HG02938 (cell line): ENCODE measurements at regions not wholly inside any gene's neighbourhood (a gene's known extent, or its start where the extent isn't known, plus 50 kb on each side); places are given as distances from the start of the nearest gene placed in this dataset.

Experiments used
- ATAC-seq: cut with Tn5 transposase; IDR thresholded peaks from one replicate; pipeline ENCODE4 v1.9.1; 2021; ENCODE audit warnings: mild to moderate bottlenecking, moderate library complexity; ENCODE audit not compliant: unreplicated experiment

DNA sequence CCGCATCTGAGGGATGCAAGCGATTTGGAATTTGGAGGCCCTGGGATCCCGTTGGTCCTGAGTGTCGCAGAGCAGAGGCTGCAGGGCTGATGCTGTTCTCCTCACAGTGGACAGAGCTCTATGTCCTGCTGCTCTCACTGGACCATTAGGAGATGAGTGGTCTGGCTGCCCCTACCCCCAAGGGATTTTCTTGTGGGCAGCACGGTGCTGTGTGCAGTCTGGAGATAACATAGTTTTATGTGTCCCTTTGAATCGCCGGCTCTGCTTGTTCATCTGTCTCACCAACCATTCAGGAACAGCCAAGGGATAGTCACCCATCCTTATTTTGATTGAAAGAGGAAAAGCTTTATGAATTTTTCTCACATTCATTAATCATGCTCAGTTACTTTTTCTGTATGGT is 49.9 kb downstream of the CHRM3 start:
- ATAC-seq = no peak

DNA sequence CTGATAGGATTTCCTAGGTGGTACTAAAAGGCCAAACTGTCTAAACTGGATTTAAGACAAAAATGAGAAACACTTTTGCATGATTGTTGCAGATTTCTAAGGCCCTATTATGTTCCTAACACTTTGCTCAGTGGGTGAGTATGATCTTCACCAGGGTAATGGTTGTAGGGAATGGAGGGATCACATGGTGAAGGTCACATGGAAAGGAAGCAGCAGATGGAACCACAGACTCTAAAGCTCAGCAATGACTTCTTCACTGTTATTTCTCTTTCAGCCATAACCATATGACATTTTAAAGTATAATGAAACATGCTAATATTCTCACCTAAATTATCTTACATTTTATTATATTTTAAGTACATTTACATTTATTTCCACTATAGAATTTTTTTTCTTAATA is 51.5 kb downstream of the CHRM3 start:
- no peak for ATAC-seq

DNA sequence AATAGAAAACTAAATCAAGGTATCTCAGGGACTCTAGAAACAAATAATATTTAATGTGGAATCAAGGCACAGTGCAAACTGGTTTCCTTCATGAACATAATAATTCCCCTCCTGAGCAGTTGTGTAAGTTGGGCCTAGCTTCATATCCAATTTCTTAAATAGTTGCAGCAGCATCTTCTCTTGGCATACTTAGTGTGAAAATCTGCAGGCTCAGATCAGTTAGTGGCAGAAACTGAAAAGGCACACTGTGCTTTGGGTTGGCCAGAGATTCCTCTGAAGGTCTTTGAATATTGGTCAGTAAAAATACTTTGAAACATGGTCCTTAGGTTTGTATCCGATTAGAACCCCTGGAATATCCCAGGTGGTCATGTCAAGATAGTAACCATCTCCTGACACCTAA is 52.5 kb downstream of the CHRM3 start:
- ATAC-seq = no peak

DNA sequence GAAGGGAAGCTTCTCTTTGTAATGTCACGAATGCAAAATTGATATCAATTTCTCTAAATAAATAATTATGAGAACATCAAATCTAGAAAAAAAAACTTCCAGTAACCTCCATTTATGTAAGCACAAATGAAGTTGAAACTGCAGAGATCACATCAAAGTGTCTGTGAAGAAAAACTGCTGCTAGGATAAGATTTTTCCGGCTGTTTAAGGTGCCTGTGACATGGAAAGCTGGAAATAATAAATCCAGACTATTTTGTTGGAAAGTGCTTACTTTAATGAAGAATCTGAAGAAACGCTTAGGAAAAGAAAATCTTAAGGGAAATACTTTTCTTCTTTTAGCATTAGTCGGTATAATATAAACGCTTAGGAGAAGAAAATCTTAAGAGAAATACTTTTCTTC is 57.0 kb downstream of the CHRM3 start:
- ATAC-seq = no peak

DNA sequence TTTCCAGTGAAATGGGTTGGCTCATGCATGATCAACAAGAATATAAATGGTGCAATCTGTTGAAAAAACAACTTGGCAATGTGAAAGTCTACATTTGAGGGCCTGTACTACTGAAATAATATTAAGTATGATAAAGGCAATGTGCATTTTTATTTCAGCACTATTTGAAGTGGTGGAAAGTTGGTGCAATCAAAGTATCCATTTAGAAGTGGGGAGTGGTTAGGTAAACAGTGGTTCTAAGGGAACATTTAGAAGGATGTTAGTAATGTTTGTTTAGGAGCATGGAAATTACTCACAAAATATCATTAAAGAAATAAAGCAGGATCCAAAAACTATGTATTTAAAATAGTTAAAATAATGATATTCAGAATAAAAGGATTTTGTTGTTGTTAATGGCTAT is 60.2 kb downstream of the CHRM3 start:
- ATAC-seq = no peak

DNA sequence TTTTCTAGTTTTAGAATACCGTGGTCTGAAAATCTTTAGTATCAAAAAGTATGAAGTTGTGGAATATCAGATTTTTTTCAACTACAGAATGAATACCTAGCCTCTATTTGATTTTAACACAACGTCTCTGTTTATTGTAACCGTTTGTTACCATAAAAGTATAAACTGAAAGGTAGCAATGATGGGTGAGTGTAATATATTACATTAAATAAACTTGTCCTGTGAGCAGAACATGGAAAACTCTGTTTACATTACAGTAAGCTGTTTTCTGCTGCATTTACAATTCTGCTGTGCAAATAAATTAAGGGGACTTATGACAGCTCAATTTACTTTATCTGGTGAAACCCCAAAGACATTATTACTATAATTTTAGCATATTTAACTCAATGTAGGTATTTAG is 62.5 kb downstream of the CHRM3 start:
- no peak for ATAC-seq

DNA sequence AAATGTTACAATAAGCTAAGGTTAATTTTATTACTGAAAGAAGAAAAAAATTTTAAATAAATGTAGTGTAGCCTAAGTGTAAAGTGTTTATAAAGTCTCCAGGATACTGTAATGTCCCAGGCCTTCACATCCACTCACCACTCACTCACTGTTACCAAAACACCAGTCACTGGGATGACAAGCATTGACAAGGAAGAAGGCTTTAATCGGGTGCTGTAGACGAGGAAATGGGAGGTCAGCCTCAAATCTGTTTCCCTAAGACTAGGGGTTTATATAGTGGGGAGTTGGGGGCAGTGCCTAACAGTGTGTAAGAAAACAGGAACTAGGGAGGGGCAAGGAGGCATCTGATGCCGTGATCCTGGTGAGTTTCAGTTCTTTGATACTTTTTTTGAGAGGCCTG is 69.4 kb downstream of the CHRM3 start:
- no peak for ATAC-seq

DNA sequence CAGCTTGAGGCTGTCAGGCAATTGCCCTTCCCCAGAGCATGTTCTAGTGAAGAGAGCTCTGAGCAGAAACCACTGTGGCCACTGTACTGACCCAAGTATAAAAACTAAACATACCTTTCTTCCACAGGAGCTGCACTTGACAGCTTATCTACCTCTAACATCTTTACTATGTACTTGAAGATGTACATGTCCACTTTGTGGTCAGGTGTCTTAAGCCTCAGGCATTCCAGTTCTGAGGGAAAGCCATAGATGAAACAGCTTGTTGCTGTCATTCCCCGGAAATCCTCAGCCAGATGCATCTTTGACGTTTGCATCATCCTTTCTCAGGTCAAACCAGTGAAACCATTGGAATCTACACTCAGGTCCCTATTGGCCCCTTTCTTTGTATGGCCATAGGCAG is 70.4 kb downstream of the CHRM3 start:
- no peak for ATAC-seq

DNA sequence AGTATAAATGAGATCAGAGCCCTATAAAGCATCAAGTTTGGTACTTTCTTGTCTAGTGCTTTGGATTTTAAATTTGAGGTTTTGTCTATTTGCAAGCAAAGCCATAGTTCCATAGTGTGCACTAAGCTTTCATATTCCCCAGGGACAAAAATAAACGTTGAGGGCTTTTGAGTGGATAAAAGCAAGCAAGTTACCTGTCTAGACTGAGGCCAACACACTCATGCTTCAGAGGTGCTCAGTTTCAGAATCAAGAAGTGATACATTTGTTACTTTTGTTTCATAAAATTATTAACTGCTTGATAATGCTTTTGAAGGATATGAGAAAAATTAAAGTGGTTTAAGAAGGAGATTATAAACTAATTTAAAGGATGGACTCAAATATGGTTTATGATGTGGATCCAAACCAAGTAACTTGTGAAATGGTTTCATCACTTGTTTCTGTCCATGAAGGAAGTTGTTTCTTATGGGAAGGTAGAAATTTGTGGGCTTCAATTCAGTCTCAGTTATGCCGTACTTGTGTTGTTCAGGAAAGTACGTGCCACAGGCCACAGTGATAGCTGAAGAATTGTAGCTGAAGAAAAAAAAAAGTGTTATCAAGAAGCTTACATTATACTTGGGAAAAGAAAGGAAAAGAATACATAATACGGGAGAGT is 71.2 kb downstream of the CHRM3 start:
- ATAC-seq = peak; percentile 69

DNA sequence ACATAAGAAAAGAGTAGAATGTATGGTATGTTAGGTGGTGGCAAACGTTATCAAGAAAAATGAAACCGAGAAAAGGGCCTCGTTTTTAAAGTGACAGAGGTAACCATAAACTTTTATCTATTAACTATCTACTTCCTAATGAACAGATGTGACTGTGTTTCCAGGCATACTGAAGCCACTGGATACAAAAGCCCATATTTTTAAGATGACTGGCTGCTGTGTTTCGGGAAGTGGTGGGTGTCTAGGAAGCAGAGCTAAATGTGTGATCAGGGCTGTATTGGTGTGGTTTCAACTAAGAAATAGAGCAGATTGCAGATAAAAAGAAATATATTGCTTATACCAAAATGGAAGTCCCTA is 71.8 kb downstream of the CHRM3 start:
- ATAC-seq = peak; percentile 78

DNA sequence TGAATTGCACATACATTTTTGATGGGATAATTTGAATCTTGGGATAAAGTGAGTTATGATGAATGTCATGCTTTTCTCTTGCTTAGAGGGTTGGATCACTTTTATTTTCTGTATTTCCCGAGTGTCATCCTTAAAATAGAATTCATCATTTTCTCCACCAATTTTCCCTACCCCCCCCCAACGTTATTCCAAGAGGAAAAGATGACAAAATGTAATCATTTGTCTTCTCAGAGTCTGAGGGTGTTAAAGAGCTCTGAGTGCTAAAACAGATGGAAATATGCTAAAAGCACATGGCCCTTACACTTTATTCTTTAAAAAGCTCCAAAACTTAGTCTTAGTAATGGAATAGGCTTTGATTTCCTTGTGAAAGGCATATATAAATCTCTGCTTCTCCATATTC is 81.4 kb downstream of the CHRM3 start:
- ATAC-seq = no peak

DNA sequence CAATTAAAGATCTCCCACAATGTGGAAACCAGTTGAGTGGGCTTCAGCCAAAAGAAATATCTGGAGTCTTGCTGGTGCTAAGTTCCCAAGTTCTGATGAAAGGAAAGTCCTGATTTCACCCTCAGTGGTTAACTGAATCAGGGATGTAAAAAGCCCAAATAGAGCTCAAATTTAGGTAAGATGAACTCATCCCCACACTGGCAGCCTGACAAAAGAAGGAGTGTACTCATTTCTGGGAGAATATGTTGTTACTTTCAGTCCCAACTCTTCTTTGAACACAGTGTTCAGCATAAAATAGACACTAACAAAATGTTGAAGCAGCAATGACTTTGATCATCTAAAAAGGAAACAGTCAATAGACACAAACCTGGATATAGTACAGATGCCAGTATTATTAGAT is 91.7 kb downstream of the CHRM3 start:
- ATAC-seq = no peak

DNA sequence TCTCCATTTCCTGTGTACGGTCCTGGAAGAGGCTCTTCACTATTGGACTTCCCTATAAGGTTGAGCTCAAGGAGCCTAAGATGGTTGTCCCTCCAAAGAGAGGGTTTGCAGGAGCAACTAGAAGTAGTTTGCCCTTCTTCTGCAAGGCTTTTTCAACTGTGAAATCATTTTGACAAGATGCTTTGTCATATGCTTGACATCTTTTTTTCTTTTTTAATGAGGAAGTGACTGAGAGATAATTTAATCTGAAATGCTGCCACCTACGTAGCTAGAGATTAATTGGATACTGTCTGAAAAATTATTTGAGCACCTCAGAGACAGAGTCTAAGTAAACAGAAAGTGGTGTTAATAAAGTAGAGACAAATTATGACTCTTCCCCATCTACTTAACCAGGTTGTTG is 97.0 kb downstream of the CHRM3 start:
- no peak for ATAC-seq

DNA sequence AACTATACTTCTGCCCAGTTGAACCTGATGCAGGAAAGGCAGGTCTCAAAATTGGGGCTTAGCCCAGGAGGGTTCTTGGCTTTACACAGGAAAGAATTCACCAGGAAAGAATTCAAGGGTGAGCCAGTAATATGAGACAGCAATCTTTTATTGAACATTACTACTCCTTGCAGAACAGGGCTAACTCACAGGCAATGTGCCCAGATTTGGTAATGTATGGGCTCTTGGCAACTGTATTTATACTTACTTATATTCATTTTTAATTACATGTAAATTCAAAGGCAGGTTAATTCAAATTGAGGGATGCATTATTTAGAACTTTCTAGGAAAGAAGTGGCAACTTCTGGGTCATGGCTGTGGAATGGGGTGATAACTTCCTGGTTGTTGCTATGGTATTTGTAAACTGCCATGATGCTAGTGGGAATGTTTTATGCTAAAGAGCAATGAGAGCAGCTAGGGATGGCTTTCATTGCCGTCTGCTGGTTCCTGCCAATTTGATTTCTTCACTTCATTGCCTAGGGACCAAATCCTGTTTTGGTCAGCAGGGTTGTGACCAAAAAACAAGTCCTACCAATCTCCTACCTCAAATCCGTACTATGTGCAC is 107.5 kb downstream of the CHRM3 start:
- no peak for ATAC-seq

DNA sequence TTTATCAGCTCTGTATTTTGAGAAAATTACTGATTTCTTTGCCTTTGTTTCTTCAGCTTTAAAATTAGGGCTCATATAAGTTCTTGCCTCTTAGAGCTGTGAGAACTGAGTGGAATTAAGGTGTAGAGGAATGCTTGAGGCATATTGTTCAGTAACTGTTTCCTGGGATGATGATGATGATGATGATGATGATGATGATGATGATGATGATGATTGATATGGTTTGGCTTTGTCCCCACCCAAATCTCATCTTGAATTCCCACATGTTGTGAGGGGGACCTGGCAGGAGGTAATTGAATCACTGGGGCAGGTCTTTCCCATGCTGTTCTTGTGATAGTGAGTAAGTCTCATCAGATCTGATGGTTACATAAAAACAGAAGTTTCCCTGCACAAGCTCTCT is 118.7 kb downstream of the CHRM3 start:
- no peak for ATAC-seq

DNA sequence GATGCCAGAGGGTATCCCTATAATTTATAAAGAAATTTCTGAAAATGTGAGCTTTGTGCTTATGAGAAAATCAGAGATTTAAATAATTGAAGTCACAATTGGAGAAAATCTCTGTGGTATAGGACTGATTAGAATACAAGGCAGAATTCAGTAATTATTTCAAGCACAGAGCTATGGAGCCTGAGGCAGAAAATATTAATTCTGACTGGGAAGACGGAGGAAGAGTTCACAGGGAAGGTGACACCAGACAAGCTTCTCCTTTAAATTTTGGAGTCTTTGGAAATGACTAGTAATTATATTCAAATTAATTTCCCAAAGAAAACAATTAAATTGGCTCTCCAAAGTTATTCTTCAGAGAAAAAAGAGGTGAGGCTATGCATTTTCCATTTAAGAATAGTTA is 121.5 kb downstream of the CHRM3 start:
- ATAC-seq = no peak

DNA sequence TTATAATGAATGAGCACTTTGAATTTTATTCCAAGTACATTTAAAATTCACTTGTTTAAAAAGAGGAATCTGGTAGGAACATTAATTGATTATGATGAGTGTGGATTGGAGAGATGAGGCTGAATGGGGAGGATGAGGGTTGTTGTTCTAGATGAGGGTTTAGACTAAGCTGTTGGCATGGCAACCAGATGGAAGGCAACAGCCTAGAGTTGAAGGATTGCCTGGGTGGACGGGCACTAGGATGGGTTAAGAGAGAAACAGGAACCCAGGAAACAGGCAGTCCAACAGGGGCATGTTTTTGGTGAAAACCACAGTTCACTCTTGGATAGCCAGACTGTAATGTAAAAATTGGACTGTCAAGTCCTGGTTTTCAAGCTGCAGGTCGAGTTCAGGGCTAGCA is 125.5 kb downstream of the CHRM3 start:
- no peak for ATAC-seq

DNA sequence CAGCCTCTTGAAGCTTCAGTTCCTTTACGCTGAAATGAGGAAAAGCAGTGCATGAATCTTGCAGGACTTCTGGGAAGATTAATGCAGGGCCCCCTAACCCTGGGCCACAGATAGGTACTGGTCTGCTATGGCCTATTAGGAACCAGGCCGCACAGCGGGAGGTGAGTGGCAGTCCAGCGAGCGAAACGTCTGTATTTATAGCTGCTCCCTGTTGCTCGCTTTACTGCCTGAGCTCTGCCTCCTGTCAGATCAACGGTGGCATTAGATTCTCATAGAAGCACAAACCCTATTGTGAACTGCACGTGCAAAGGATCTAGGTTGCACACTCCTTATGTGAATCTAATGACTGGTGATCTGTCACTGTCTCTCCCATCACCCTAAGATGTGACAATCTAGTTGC is 130.2 kb downstream of the CHRM3 start:
- no peak for ATAC-seq

DNA sequence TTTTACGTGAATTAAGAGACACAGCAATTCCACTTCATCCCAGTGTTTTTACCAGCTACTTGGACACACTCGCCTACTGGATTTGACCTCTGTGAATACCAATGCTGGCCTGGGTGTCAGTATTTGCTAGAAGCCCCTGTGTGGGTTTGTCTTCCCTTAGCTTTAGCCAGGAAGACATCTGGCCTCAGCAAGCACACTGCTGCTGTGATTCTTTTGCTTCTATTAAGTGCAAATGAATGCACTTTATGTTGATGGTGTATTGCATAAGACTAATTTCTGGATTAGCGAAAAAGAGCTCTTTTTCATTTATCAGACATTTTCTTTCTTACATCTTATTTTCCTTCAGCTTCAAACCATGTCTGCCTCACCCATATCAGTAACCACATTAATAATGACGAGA is 140.0 kb downstream of the CHRM3 start:
- no peak for ATAC-seq

DNA sequence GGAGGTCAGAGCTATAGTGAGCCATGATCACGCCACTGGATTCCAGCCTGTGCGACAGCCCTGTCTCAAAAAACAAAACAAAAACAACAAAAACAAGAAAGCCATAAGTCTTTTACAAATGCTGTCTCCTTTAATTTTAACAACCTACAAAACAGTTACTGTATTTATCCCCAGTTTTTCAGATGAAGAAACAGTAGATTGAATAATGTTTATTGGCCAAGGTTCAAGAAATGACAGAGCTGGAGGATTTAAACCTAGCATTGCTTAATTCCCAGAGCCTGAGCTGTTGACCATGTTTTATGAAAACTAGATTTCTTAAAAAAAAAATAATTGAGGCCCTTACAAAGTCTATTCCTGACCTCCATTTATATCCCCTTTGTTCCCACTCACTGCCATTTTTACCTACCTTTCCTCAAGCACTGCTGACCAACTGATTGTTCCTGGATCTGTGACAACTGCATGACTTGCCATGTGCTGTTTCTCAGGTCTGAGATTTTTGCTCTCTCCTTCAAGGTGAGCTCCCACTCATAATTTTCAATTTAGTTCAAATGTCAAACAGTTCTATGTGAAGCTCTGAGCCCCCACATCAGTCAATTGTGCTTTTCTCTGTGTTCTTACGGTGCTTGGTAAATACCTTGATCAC is 140.8 kb downstream of the CHRM3 start:
- ATAC-seq = no peak

DNA sequence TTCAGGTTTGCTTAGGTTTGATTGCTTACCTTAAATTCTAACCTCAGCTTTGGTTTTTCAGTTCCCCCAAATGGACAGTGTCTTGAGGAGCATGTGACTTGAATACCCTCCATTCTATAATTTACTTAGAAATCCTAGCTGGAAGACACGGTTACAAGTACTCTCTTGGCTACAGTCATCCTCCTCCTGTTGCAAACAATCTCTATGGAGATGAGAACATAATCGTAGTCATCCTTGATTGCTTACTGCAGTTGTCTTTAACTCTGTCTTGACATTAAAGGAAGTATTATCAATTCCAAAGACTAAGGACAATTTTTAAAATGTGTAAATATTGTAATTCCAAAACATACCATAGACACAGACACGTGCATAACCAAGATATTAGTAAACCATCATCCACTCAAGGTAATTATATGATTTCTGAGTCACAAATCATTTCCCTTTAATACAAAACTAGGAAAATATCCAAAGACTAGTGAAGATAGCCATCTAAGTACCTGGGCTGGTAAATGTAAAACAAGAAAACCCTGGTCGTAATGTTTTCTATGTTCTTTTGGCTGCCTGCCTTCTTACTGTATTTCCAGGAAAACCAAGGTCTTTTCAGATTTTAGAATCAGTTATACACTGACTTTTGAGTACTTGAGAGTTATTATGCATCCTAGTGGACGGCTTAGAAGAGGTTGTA is 149.9 kb downstream of the CHRM3 start:
- ATAC-seq = no peak

DNA sequence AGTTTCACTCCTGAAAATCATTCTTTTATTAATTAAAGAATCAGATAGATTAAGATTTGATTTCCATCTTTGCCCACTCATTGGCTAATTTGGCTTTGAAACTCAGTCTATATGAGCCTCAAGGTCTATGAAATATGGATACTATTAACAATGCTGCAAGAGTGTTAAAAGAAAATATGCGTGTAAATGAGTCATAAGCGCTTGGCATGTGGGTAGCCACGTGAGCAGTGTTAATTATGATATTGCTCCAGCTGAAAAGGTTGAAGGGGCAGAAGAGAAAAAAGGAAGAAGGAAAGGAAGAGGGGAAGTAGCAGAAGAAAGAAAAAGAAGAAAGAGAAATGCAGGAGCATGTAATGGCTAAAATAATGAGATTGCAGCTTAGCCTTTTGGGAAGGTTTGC is 151.4 kb downstream of the CHRM3 start:
- no peak for ATAC-seq
